Mesothelial cell of epicardium (in vitro differentiated cells): ENCODE measurements at regions not wholly inside any gene's neighbourhood (a gene's known extent, or its start where the extent isn't known, plus 50 kb on each side); places are given as distances from the start of the nearest gene placed in this dataset.
"Not testable (repeated sequence)": the region's sequence is repeated elsewhere in the genome, so short reads cannot be mapped to it uniquely, and the experiment has no call there.

Experiments used
- DNase-seq, 2 experiments: peaks; one replicate each; pipeline ENCODE4 v3.0.0; 2021; ENCODE audit warnings: low spot score in 2 of 2; ENCODE audit not compliant: unreplicated experiment in 2 of 2
- H3K27ac Mint-ChIP-seq: 2 replicates; pipeline ENCODE4 v1.8.0; 2021; ENCODE audit warnings: mixed read lengths
- H3K27me3 Mint-ChIP-seq: 2 replicates; pipeline ENCODE4 v1.8.0; 2021; ENCODE audit warnings: low read depth, mixed read lengths
- H3K36me3 Mint-ChIP-seq: 2 replicates; pipeline ENCODE4 v1.8.0; 2021; ENCODE audit warnings: mixed read lengths
- H3K4me1 Mint-ChIP-seq: 2 replicates; pipeline ENCODE4 v1.8.0; 2021; ENCODE audit warnings: mixed read lengths
- H3K4me3 Mint-ChIP-seq: 2 replicates; pipeline ENCODE4 v1.8.0; 2021; ENCODE audit warnings: mild to moderate bottlenecking, moderate library complexity, mixed read lengths
- H3K9me3 Mint-ChIP-seq: 2 replicates; pipeline ENCODE4 v1.8.0; 2021; ENCODE audit warnings: mixed read lengths
- CTCF ChIP-seq: fragments of 200-600 bp; sonication (generic); IDR thresholded peaks from one replicate; pipeline ENCODE4 v1.5.0; 2021; ENCODE audit warnings: antibody characterized with exemption; ENCODE audit not compliant: unreplicated experiment

- Mint-ChIP-seq H3K36me3 (no peaks in the 10 kb centered on the region), H3K4me3 (no peak overlapping the region), H3K27ac (no peak overlapping the region), H3K9me3 (no peaks in the 10 kb centered on the region), H3K4me1 (no peaks in the 10 kb centered on the region), H3K27me3 (peaks cover 1% of the 10 kb centered on the region)
- TF ChIP-seq CTCF: no peak
- DNase-seq: no peak
Observed at GRCh38 chr10:107529350-107529749, 364.8 kb upstream of the SORCS1 start.

GRCh38 chr10:107520348-107520747, 355.8 kb upstream of the SORCS1 start:
- TF ChIP-seq CTCF: no peak

DNA sequence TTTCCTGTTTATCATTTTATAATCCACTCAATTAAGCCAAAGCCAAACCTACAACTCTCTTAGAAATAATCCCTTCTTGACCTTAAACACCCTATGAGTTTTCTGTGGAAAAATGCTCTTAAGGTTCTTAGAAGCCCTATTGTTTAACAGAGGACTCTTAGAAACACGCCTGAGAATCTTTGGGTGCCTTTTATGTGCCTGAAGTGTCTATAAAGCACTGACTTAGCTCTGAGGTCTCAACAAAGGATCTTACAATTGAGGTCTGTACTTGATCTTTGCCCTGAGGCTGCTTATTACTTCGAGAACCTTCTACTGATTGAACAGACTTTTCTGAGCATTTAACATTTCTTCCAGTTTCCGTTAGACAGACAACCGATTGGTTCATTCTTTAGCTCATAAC, 353.3 kb upstream of the SORCS1 start:
- Mint-ChIP-seq H3K9me3 (peaks cover 4% of the 10 kb centered on the region), H3K27me3 (peaks cover 2% of the 10 kb centered on the region), H3K27ac (no peak overlapping the region), H3K4me3 (no peak overlapping the region), H3K36me3 (no peaks in the 10 kb centered on the region), H3K4me1 (peaks cover 3% of the 10 kb centered on the region)
- no peak for DNase-seq
- no peak for TF ChIP-seq CTCF

More at GRCh38 chr10:107520348-107520747, 355.8 kb upstream of the SORCS1 start:
- H3K4me1 Mint-ChIP-seq: no peaks in the 10 kb centered on the region
- H3K4me3 Mint-ChIP-seq: no peak overlapping the region
- H3K27ac Mint-ChIP-seq: no peak overlapping the region
- no peaks in the 10 kb centered on the region for H3K9me3 Mint-ChIP-seq
- no peaks in the 10 kb centered on the region for H3K36me3 Mint-ChIP-seq
- peaks cover 2% of the 10 kb centered on the region for H3K27me3 Mint-ChIP-seq
- DNase-seq: no peak

GRCh38 chr10:107516349-107516748, 351.8 kb upstream of the SORCS1 start:
- no peak overlapping the region for H3K27ac Mint-ChIP-seq
- H3K36me3 Mint-ChIP-seq: no peaks in the 10 kb centered on the region
- peaks cover 4% of the 10 kb centered on the region for H3K9me3 Mint-ChIP-seq
- DNase-seq: no peak
- no peaks in the 10 kb centered on the region for H3K27me3 Mint-ChIP-seq
- peaks cover 9% of the 10 kb centered on the region for H3K4me1 Mint-ChIP-seq
- no peak overlapping the region for H3K4me3 Mint-ChIP-seq
- TF ChIP-seq CTCF: no peak

GRCh38 chr10:107504011-107504410, 339.5 kb upstream of the SORCS1 start:
- not testable (repeated sequence) for DNase-seq, H3K4me3 Mint-ChIP-seq, H3K27ac Mint-ChIP-seq, H3K27me3 Mint-ChIP-seq, H3K36me3 Mint-ChIP-seq, H3K4me1 Mint-ChIP-seq
- peaks cover 27% of the 10 kb centered on the region for H3K9me3 Mint-ChIP-seq

GRCh38 chr10:107502229-107502985, 337.9 kb upstream of the SORCS1 start:
- no peaks in the 10 kb centered on the region for H3K4me1 Mint-ChIP-seq
- no peak for TF ChIP-seq CTCF
- no peak overlapping the region for H3K4me3 Mint-ChIP-seq
- no peak overlapping the region for H3K27ac Mint-ChIP-seq
- no peak for DNase-seq
- H3K27me3 Mint-ChIP-seq: peaks cover 1% of the 10 kb centered on the region
- H3K36me3 Mint-ChIP-seq: no peaks in the 10 kb centered on the region
- peaks cover 24% of the 10 kb centered on the region for H3K9me3 Mint-ChIP-seq
